Vagina (tissue), 2 donors: ENCODE measurements at regions not wholly inside any gene's neighbourhood (a gene's known extent, or its start where the extent isn't known, plus 50 kb on each side); places are given as distances from the start of the nearest gene placed in this dataset.

Experiments used
- DNase-seq, 2 donors: peaks; one replicate each; pipeline ENCODE4 v3.0.0-alpha.2; 2017; ENCODE audit errors: extremely low spot score in 2 of 2
- H3K27ac ChIP-seq: fragments of 200-600 bp; sonication (generic); one replicate; pipeline ENCODE4 v1.5.1; 2019
- H3K27me3 ChIP-seq: fragments of 200-600 bp; sonication (generic); one replicate; pipeline ENCODE4 v1.5.1; 2019
- H3K36me3 ChIP-seq, 2 donors: fragments of 200-600 bp; sonication (generic); one replicate each; pipeline ENCODE4 v1.5.1; 2017 to 2019
- H3K4me1 ChIP-seq: fragments of 200-600 bp; sonication (generic); one replicate; pipeline ENCODE4 v1.5.1; 2019
- H3K4me3 ChIP-seq, 2 donors: fragments of 200-600 bp; sonication (generic); 1 replicate in 1 of 2; 2 replicates in 1 of 2; pipeline ENCODE4 v1.5.1; 2016 to 2019
- H3K9me3 ChIP-seq: fragments of 200-600 bp; sonication (generic); one replicate; pipeline ENCODE4 v1.5.1; 2019
- POLR2A ChIP-seq, 2 donors: fragments of 450-650 bp; IDR thresholded peaks; one replicate each; pipeline ENCODE4 v1.6.1; 2017; ENCODE audit warnings: antibody characterized with exemption in 2 of 2, mild to moderate bottlenecking in 2 of 2, moderate library complexity in 2 of 2
- POLR2AphosphoS5 ChIP-seq, 2 donors: sonication (generic); formaldehyde crosslinking; IDR thresholded peaks; one replicate each; pipeline ENCODE4 v1.9.0; 2017; ENCODE audit warnings: antibody characterized with exemption in 2 of 2, mild to moderate bottlenecking in 2 of 2, low read depth in 1 of 2; ENCODE audit not compliant: insufficient read depth in 1 of 2
- intact Hi-C: fragments of 100-400 bp; cut with DNase I; formaldehyde crosslinking; loops from one replicate; pipeline ENCODE4 v1.15.1; 2023
- TF ChIP-seq, protein P1 (sequence below), 3 experiments: fragments of 450-650 bp in 2 of 3; fragments of 200-600 bp in 1 of 3; sonication (generic) in 1 of 3; IDR thresholded peaks; one replicate each; pipeline ENCODE4 v1.5.1; 2017 to 2019; ENCODE audit warnings: antibody characterized with exemption in 3 of 3, mild to moderate bottlenecking in 2 of 3, moderate library complexity in 2 of 3

DNA sequence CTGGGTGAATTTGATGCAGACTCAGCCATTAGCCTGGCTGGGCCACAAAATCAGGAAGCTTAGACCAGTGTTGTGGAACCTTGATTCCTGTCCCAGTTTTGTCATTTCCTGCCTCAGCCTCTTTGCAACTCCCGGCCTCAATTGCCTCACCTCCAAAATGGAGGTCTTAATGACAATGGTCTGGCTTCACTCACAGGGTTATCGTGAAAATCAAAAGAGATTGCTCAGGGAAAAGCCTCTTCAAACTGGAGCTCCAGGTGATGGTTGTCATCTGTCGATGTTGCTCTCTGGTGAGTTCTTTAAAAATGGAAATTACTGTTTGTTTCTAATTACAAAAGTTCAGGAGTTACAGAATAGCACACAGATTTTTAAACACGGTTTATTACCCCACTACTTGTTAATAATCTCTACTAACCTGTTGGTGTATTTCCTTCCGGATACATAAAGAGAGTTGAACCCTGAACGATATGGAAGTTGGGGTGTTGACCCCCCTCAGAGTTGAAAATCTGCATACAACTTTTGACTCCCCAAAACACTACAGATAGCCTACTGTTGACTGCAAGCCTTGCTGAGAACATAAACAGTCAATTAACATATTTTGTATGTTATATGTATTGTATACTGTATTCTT is 109.9 kb upstream of the CPEB4 start:
- no peaks in the 10 kb centered on the region for H3K27me3 ChIP-seq
- H3K4me1 ChIP-seq, result peaks cover 25% of the 10 kb centered on the region
- DNase-seq, result no peak
- H3K9me3 ChIP-seq, result no peaks in the 10 kb centered on the region
- intact Hi-C loops, result no loop called here
- H3K27ac ChIP-seq, result no peak overlapping the region
- no peak overlapping the region for H3K4me3 ChIP-seq
- TF ChIP-seq POLR2AphosphoS5 (IDR thresholded peaks at IDR 0.05; ENCODE audit: insufficient read depth in 1 of 2, low read depth in 1 of 2) (no peak), POLR2A (IDR thresholded peaks at IDR 0.05) (no peak)
- TF ChIP-seq, protein P1, sequence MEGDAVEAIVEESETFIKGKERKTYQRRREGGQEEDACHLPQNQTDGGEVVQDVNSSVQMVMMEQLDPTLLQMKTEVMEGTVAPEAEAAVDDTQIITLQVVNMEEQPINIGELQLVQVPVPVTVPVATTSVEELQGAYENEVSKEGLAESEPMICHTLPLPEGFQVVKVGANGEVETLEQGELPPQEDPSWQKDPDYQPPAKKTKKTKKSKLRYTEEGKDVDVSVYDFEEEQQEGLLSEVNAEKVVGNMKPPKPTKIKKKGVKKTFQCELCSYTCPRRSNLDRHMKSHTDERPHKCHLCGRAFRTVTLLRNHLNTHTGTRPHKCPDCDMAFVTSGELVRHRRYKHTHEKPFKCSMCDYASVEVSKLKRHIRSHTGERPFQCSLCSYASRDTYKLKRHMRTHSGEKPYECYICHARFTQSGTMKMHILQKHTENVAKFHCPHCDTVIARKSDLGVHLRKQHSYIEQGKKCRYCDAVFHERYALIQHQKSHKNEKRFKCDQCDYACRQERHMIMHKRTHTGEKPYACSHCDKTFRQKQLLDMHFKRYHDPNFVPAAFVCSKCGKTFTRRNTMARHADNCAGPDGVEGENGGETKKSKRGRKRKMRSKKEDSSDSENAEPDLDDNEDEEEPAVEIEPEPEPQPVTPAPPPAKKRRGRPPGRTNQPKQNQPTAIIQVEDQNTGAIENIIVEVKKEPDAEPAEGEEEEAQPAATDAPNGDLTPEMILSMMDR (IDR thresholded peaks at IDR 0.05), result no peak
- H3K36me3 ChIP-seq, result no peaks in the 10 kb centered on the region

DNA sequence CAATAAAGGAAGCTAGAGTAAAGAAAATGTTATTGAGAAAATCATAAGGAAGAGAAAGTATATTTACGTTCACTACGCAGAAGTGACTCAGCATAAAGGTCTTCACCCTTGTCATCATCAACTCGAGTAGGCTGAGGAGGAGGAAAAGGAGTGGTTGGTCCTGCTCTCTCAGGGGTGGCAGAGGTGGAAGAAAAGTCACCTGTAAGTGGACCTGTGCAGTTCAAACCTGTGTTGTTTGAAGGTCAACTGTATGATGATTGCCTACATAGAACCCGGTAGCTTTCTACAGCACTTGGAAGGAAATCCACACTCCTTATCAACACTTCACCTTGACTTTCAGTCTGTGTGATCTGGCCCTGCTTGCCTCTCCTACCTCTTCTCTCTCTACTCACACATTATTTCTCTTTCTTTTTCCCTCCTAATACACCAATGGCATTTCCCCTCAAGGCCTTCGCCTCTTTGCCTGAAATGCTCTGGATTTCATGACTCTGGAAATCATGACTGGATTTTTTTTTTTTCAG is 109.3 kb upstream of the CPEB4 start:
- no peaks in the 10 kb centered on the region for H3K36me3 ChIP-seq
- H3K4me1 ChIP-seq, result peaks cover 27% of the 10 kb centered on the region
- no peaks in the 10 kb centered on the region for H3K9me3 ChIP-seq
- no peak for DNase-seq
- H3K4me3 ChIP-seq, result no peak overlapping the region
- intact Hi-C loops, result no loop called here
- TF ChIP-seq POLR2A (IDR thresholded peaks at IDR 0.05) (no peak), POLR2AphosphoS5 (IDR thresholded peaks at IDR 0.05; ENCODE audit: insufficient read depth in 1 of 2, low read depth in 1 of 2) (no peak)
- TF ChIP-seq, protein P1 (IDR thresholded peaks at IDR 0.05), result no peak
- no peak overlapping the region for H3K27ac ChIP-seq
- H3K27me3 ChIP-seq, result no peaks in the 10 kb centered on the region

- peaks cover 27% of the 10 kb centered on the region for H3K4me1 ChIP-seq
- H3K9me3 ChIP-seq, result no peaks in the 10 kb centered on the region
- no peaks in the 10 kb centered on the region for H3K27me3 ChIP-seq
- peak overlapping the region; percentile 49 for H3K27ac ChIP-seq
- H3K4me3 ChIP-seq, result no peak overlapping the region
- no peak for DNase-seq
- TF ChIP-seq POLR2AphosphoS5 (IDR thresholded peaks at IDR 0.05; ENCODE audit: insufficient read depth in 1 of 2, low read depth in 1 of 2) (no peak), POLR2A (IDR thresholded peaks at IDR 0.05) (no peak)
- TF ChIP-seq, protein P1 (IDR thresholded peaks at IDR 0.05), result no peak
- no peaks in the 10 kb centered on the region for H3K36me3 ChIP-seq
- intact Hi-C loops, result no loop called here
Observed at GRCh38 chr5:173780235-173781234, 107.6 kb upstream of the CPEB4 start.

GRCh38 chr5:173781432-173781815 is 106.7 kb upstream of the CPEB4 start:
- H3K4me1 ChIP-seq, result peaks cover 27% of the 10 kb centered on the region
- no peaks in the 10 kb centered on the region for H3K9me3 ChIP-seq
- no peak overlapping the region for H3K4me3 ChIP-seq
- TF ChIP-seq, protein P1 (IDR thresholded peaks at IDR 0.05), result no peak
- TF ChIP-seq POLR2AphosphoS5 (IDR thresholded peaks at IDR 0.05; ENCODE audit: insufficient read depth in 1 of 2, low read depth in 1 of 2) (no peak), POLR2A (IDR thresholded peaks at IDR 0.05) (no peak)
- no peaks in the 10 kb centered on the region for H3K27me3 ChIP-seq
- DNase-seq, result no peak
- H3K27ac ChIP-seq, result peak overlapping the region; percentile 49
- H3K36me3 ChIP-seq, result no peaks in the 10 kb centered on the region
- intact Hi-C loops, result no loop called here
